Smooth muscle cell (in vitro differentiated cells): ENCODE measurements at regions not wholly inside any gene's neighbourhood (a gene's known extent, or its start where the extent isn't known, plus 50 kb on each side); places are given as distances from the start of the nearest gene placed in this dataset.
A peak's percentile ranks its signal among the peaks of the same experiment; 100 is the strongest.
"Not testable (repeated sequence)": the region's sequence is repeated elsewhere in the genome, so short reads cannot be mapped to it uniquely, and the experiment has no call there.

Experiments
- DNase-seq: peaks from one replicate; lab custom pipeline; 2025; ENCODE audit not compliant: unreplicated experiment; lab: John Stamatoyannopoulos, UW
- H2AFZ ChIP-seq: fragments of 200-600 bp; sonication (generic); 2 replicates; pipeline ENCODE4 v1.6.0; 2016; ENCODE audit warnings: antibody characterized with exemption, low read depth, mild to moderate bottlenecking
- H3F3A ChIP-seq: fragments of 200-600 bp; sonication (generic); 2 replicates; pipeline ENCODE4 v1.6.0; 2017; ENCODE audit warnings: antibody characterized with exemption, low read depth
- H3K27ac ChIP-seq: fragments of 200-600 bp; sonication (generic); 2 replicates; pipeline ENCODE4 v1.5.1; 2016; ENCODE audit warnings: low read depth, mild to moderate bottlenecking
- H3K27me3 ChIP-seq: fragments of 200-600 bp; sonication (generic); 2 replicates; pipeline ENCODE4 v1.6.1; 2016; ENCODE audit warnings: low read depth, mild to moderate bottlenecking
- H3K36me3 ChIP-seq: fragments of 200-600 bp; sonication (generic); 2 replicates; pipeline ENCODE4 v1.5.1; 2016; ENCODE audit warnings: low read depth
- H3K4me1 ChIP-seq: fragments of 200-600 bp; sonication (generic); 2 replicates; pipeline ENCODE4 v1.5.1; 2016; ENCODE audit warnings: low read depth
- H3K4me2 ChIP-seq: fragments of 200-600 bp; sonication (generic); 2 replicates; pipeline ENCODE4 v1.6.0; 2016; ENCODE audit warnings: mild to moderate bottlenecking
- H3K4me3 ChIP-seq: fragments of 200-600 bp; sonication (generic); 2 replicates; pipeline ENCODE4 v1.5.1; 2016; ENCODE audit warnings: mild to moderate bottlenecking
- H3K79me2 ChIP-seq: fragments of 200-600 bp; sonication (generic); 2 replicates; pipeline ENCODE4 v1.6.0; 2016; ENCODE audit warnings: low read depth, mild to moderate bottlenecking
- H3K9ac ChIP-seq: fragments of 200-600 bp; sonication (generic); 2 replicates; pipeline ENCODE4 v1.6.0; 2016; ENCODE audit warnings: low read depth
- H3K9me3 ChIP-seq: fragments of 200-600 bp; sonication (generic); replicated peaks from 2 replicates; pipeline ENCODE4 v1.5.1; 2016; ENCODE audit warnings: low read depth
- H4K20me1 ChIP-seq: fragments of 200-600 bp; sonication (generic); 2 replicates; pipeline ENCODE4 v1.6.0; 2016; ENCODE audit warnings: low read depth
- WGBS: methylation state at CpG from one replicate; pipeline ENCODE4 v1.1.7; 2016; ENCODE audit warnings: low lambda C conversion rate; 5-methylcytosine and 5-hydroxymethylcytosine counted together
- TF ChIP-seq, protein P1 (sequence below): fragments of 200-600 bp; sonication (generic); IDR thresholded peaks from 2 replicates; pipeline ENCODE4 v1.5.1; 2017; ENCODE audit warnings: borderline replicate concordance, mild to moderate bottlenecking, antibody characterized with exemption; ENCODE audit not compliant: insufficient read depth, poor library complexity, severe bottlenecking

GRCh38 chr2:132037527-132038178 is 124.1 kb downstream of the ANKRD30BL start:
- H3K4me2 ChIP-seq: peak overlapping the region; percentile 93

DNA sequence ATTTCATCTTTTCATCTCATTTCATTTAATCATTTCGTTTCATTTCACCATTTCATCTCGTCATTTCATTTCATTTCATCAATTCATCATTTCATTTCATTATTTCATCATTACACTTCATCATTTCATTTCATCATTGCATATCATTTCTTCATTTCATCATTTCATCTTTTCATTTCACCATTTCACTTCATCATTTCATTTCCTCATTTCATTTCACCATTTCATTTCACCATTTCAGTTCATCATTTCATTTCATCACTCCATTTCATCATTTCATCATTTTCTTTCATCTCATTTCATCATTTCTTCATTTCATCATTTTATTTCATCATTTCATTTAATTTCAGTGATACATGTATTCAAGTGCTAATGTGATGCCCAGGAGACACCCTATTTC is 127.1 kb downstream of the ANKRD30BL start:
- H3F3A ChIP-seq: no peaks in the 10 kb centered on the region
- no peak overlapping the region for H2AFZ ChIP-seq
- H3K27ac ChIP-seq: no peak overlapping the region
- H3K4me1 ChIP-seq: no peaks in the 10 kb centered on the region
- H3K36me3 ChIP-seq: no peaks in the 10 kb centered on the region
- H3K9ac ChIP-seq: no peak overlapping the region
- H3K4me2 ChIP-seq: no peak overlapping the region
- H3K4me3 ChIP-seq: no peak overlapping the region
- no peaks in the 10 kb centered on the region for H4K20me1 ChIP-seq
- WGBS: 90% methylated on average over 2 of the region's 2 CpGs
- DNase-seq: no peak
- TF ChIP-seq, protein P1, sequence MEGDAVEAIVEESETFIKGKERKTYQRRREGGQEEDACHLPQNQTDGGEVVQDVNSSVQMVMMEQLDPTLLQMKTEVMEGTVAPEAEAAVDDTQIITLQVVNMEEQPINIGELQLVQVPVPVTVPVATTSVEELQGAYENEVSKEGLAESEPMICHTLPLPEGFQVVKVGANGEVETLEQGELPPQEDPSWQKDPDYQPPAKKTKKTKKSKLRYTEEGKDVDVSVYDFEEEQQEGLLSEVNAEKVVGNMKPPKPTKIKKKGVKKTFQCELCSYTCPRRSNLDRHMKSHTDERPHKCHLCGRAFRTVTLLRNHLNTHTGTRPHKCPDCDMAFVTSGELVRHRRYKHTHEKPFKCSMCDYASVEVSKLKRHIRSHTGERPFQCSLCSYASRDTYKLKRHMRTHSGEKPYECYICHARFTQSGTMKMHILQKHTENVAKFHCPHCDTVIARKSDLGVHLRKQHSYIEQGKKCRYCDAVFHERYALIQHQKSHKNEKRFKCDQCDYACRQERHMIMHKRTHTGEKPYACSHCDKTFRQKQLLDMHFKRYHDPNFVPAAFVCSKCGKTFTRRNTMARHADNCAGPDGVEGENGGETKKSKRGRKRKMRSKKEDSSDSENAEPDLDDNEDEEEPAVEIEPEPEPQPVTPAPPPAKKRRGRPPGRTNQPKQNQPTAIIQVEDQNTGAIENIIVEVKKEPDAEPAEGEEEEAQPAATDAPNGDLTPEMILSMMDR: no peak
- no peaks in the 10 kb centered on the region for H3K79me2 ChIP-seq
- H3K9me3 ChIP-seq: no peaks in the 10 kb centered on the region
- peaks cover 30% of the 10 kb centered on the region for H3K27me3 ChIP-seq

More at GRCh38 chr2:132037527-132038178, 124.1 kb downstream of the ANKRD30BL start:
- H3F3A ChIP-seq: no peaks in the 10 kb centered on the region
- H3K79me2 ChIP-seq: no peaks in the 10 kb centered on the region
- no peak overlapping the region for H3K9ac ChIP-seq
- H3K4me1 ChIP-seq: no peaks in the 10 kb centered on the region
- WGBS: 11% methylated on average over 44 of the region's 53 CpGs
- H3K36me3 ChIP-seq: no peaks in the 10 kb centered on the region
- no peaks in the 10 kb centered on the region for H4K20me1 ChIP-seq
- no peak overlapping the region for H3K27ac ChIP-seq
- DNase-seq: no peak
- peak overlapping the region; percentile 79 for H2AFZ ChIP-seq
- peak overlapping the region; percentile 61 for H3K4me3 ChIP-seq
- H3K27me3 ChIP-seq: peaks cover 40% of the 10 kb centered on the region
- TF ChIP-seq, protein P1: no peak
- H3K9me3 ChIP-seq: no peaks in the 10 kb centered on the region

- Histone ChIP-seq H3K79me2 (no peaks in the 10 kb centered on the region), H3K9me3 (no peaks in the 10 kb centered on the region), H2AFZ (no peak overlapping the region), H3K9ac (no peak overlapping the region), H3K4me3 (no peak overlapping the region), H4K20me1 (no peaks in the 10 kb centered on the region), H3F3A (no peaks in the 10 kb centered on the region), H3K27me3 (peaks cover 23% of the 10 kb centered on the region), H3K4me1 (no peaks in the 10 kb centered on the region), H3K27ac (no peak overlapping the region), H3K4me2 (no peak overlapping the region), H3K36me3 (no peaks in the 10 kb centered on the region)
- TF ChIP-seq, protein P1: no peak
- 82% methylated on average over 2 of the region's 2 CpGs for WGBS
- no peak for DNase-seq
Measured at GRCh38 chr2:132033949-132034348, 127.8 kb downstream of the ANKRD30BL start.

DNA sequence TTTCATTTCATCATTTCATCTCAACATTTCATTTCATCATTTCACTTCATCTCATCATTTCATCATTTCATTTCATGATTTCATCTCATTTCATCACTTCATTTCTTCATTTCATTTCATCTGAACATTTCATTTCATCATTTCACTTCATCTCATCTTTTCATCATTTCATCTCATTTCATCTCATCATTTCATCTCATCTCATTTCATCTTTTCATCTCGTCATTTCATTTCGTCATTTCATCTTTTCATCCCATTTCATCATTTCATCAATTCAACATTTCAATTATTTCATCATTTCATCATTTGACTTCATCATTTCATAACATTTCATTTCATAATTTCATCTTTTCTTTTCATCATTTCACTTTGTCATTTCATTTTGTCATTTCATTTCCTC is 128.4 kb downstream of the ANKRD30BL start:
- Histone ChIP-seq H3K27ac (no peak overlapping the region), H3K9me3 (no peaks in the 10 kb centered on the region), H3K79me2 (no peaks in the 10 kb centered on the region), H3K4me1 (no peaks in the 10 kb centered on the region), H3K4me2 (no peak overlapping the region), H2AFZ (no peak overlapping the region), H3K27me3 (peaks cover 17% of the 10 kb centered on the region), H3F3A (no peaks in the 10 kb centered on the region), H4K20me1 (no peaks in the 10 kb centered on the region), H3K9ac (no peak overlapping the region), H3K4me3 (no peak overlapping the region), H3K36me3 (no peaks in the 10 kb centered on the region)
- no peak for DNase-seq
- 82% methylated on average over 2 of the region's 2 CpGs for WGBS
- TF ChIP-seq, protein P1: no peak

- not testable (repeated sequence) for H3K79me2 ChIP-seq, DNase-seq, H3K4me1 ChIP-seq, H3K36me3 ChIP-seq, H2AFZ ChIP-seq, H3K4me2 ChIP-seq, H3F3A ChIP-seq, H3K9me3 ChIP-seq, H3K4me3 ChIP-seq, H4K20me1 ChIP-seq, H3K27ac ChIP-seq, H3K9ac ChIP-seq
- peaks cover 46% of the 10 kb centered on the region for H3K27me3 ChIP-seq
- 65% methylated on average over 1 of the region's 1 CpG for WGBS
Measured at GRCh38 chr2:132012046-132012445, 149.7 kb downstream of the ANKRD30BL start.
